ENCODE measurements at regions not wholly inside any gene's neighbourhood (a gene's known extent, or its start where the extent isn't known, plus 50 kb on each side); places are given as distances from the start of the nearest gene placed in this dataset.

GRCh38 chr1:8145545-8146202 lies 119.6 kb upstream of the ERRFI1 start:
- H3K27me3 ChIP-seq (replicated peaks in 1 of 4; ENCODE audit: control insufficient read depth in 3 of 4, extremely low read depth in 1 of 4, insufficient read depth in 3 of 4, low read length in 3 of 4) = no peaks in the 10 kb centered on the region
- H2BK20ac ChIP-seq (ENCODE audit: low read length) = no peak overlapping the region
- H3K23me2 ChIP-seq (ENCODE audit: low read depth, low read length) = no peaks in the 10 kb centered on the region
- no peak overlapping the region for H2BK120ac ChIP-seq (replicated peaks; ENCODE audit: low read depth, low read length)
- no peak overlapping the region for H4K5ac ChIP-seq (ENCODE audit: insufficient read length, low read depth, low read length)
- H2BK5ac ChIP-seq (ENCODE audit: low read depth, low read length) = no peak overlapping the region
- no peak overlapping the region for H2BK15ac ChIP-seq (ENCODE audit: low read length)
- H3K14ac ChIP-seq (ENCODE audit: insufficient read length) = no peak overlapping the region
- H4K8ac ChIP-seq (ENCODE audit: extremely low read depth, insufficient read depth, low read length) = no peak overlapping the region
- no peak overlapping the region for H2AK5ac ChIP-seq (ENCODE audit: low read depth, low read length)
- H3K4ac ChIP-seq (replicated peaks; ENCODE audit: insufficient read length, low read depth, low read length) = no peak overlapping the region
- ChIA-PET CTCF (ENCODE audit: partially characterized antibody) (interaction anchor here (0.6 to 1.9 kb wide), 7 partner anchors 11 to 169 kb away, joined by 3 to 7 read pairs (median 3); no protein-coding TSS in a partner anchor), POLR2A (ENCODE audit: partially characterized antibody) (no interaction called here)
- no peak overlapping the region for H3K23ac ChIP-seq (ENCODE audit: insufficient read length)
- H4K91ac ChIP-seq (replicated peaks; ENCODE audit: insufficient read length, low read length) = no peak overlapping the region
- H3K27ac ChIP-seq (ENCODE audit: low read depth, low read length) = no peak overlapping the region
- no peak overlapping the region for H3K18ac ChIP-seq (ENCODE audit: extremely low read depth, low read length)
- H3K4me3 ChIP-seq (ENCODE audit: extremely low read depth in 1 of 4, insufficient read depth in 2 of 4, low read depth in 3 of 4, low read length in 4 of 4) = no peak overlapping the region
- H3K79me1 ChIP-seq (ENCODE audit: low read depth, low read length) = no peaks in the 10 kb centered on the region
- peaks cover 0 to 4% (median 3%) of the 10 kb centered on the region in 4 experiments; a peak in 2 of 7 replicates for H3K4me1 ChIP-seq (replicated peaks in 1 of 4; ENCODE audit: control insufficient read depth in 3 of 4, insufficient read depth in 4 of 4, low read length in 3 of 4)
- H4K20me1 ChIP-seq (replicated peaks in 1 of 2; ENCODE audit: control insufficient read depth in 1 of 2, insufficient read depth in 2 of 2, low read length in 2 of 2) = no peaks in the 10 kb centered on the region
- H2BK12ac ChIP-seq (ENCODE audit: low read depth, low read length) = peak overlapping the region; percentile 62; the same call in 1 of the 2 replicates
- H3K9ac ChIP-seq (replicated peaks in 1 of 4; ENCODE audit: extremely low read depth in 1 of 4, low read depth in 3 of 4, low read length in 3 of 4) = no peak overlapping the region
- DNase-seq (ENCODE audit: low read depth in 1 of 2, low spot score in 2 of 2) = no peak
- no peak overlapping the region for H2AFZ ChIP-seq (ENCODE audit: low read length)
- 87% methylated on average over 8 of the region's 8 CpGs; no CpG with 5 or more reads in 1 of the 2 experiments for WGBS, 2 experiments (ENCODE audit: extremely low coverage in 1 of 2, insufficient coverage in 1 of 2, insufficient read length in 1 of 2, insufficient replicate concordance in 2 of 2, low coverage in 1 of 2, low lambda C conversion rate in 2 of 2, missing lambda C conversion rate in 1 of 2)
- H3K79me2 ChIP-seq (ENCODE audit: control insufficient read depth in 1 of 2, insufficient read depth in 2 of 2, low read length in 2 of 2) = no peaks in the 10 kb centered on the region
- H3K9me3 ChIP-seq (ENCODE audit: insufficient read depth in 2 of 2, low read depth in 1 of 2, low read length in 1 of 2) = no peaks in the 10 kb centered on the region
- no peak overlapping the region for H3K4me2 ChIP-seq (ENCODE audit: insufficient read depth in 1 of 2, low read depth in 2 of 2, low read length in 2 of 2)
- no peak overlapping the region for H3K56ac ChIP-seq (replicated peaks; ENCODE audit: insufficient read length, low read depth, low read length)
- FAIRE-seq = no peak
- H3K36me3 ChIP-seq (ENCODE audit: control insufficient read depth in 2 of 4, insufficient read depth in 4 of 4, low read length in 3 of 4) = no peaks in the 10 kb centered on the region
- TF ChIP-seq ZNF274 (IDR thresholded peaks at IDR 0.05; ENCODE audit: borderline replicate concordance, extremely low read depth, low read length) (no peak), YY1 (IDR thresholded peaks at IDR 0.05; ENCODE audit: low read depth, low read length) (no peak), RNF2 (IDR thresholded peaks at IDR 0.05; ENCODE audit: borderline replicate concordance, low read depth, low read length, missing control alignments, poor library complexity, severe bottlenecking) (no peak), TAF1 (IDR thresholded peaks at IDR 0.05; ENCODE audit: low read depth, low read length) (no peak), POU5F1 (IDR thresholded peaks at IDR 0.05; ENCODE audit: low read depth, low read length) (no peak), TCF12 (IDR thresholded peaks at IDR 0.05; ENCODE audit: low read depth, low read length) (no peak), SIX5 (IDR thresholded peaks at IDR 0.05; ENCODE audit: low read depth, low read length) (no peak), TEAD4 (IDR thresholded peaks at IDR 0.05; ENCODE audit: low read depth, low read length) (no peak), BRCA1 (IDR thresholded peaks at IDR 0.05; ENCODE audit: low read depth, low read length) (no peak)

Data from H1 (cell line).